Neural crest cell (in vitro differentiated cells): ENCODE measurements at regions not wholly inside any gene's neighbourhood (a gene's known extent, or its start where the extent isn't known, plus 50 kb on each side); places are given as distances from the start of the nearest gene placed in this dataset.

Experiments
- DNase-seq: peaks from one replicate; pipeline ENCODE4 v3.0.0; 2021; ENCODE audit warnings: low read depth, mixed read lengths, low spot score
- H3K27ac Mint-ChIP-seq: one replicate; pipeline ENCODE4 v1.8.0; 2021; ENCODE audit warnings: mild to moderate bottlenecking, mixed read lengths; ENCODE audit not compliant: unreplicated experiment
- H3K27me3 Mint-ChIP-seq: 2 replicates; pipeline ENCODE4 v1.8.0; 2021; ENCODE audit warnings: low read depth, mild to moderate bottlenecking, mixed read lengths
- H3K36me3 Mint-ChIP-seq: 2 replicates; pipeline ENCODE4 v1.8.0; 2021; ENCODE audit warnings: low read depth, mild to moderate bottlenecking, mixed read lengths
- H3K4me1 Mint-ChIP-seq: 2 replicates; pipeline ENCODE4 v1.8.0; 2021; ENCODE audit warnings: mixed read lengths
- H3K4me3 Mint-ChIP-seq: one replicate; pipeline ENCODE4 v1.8.0; 2021; ENCODE audit warnings: mild to moderate bottlenecking, mixed read lengths
- H3K9me3 Mint-ChIP-seq: 2 replicates; pipeline ENCODE4 v1.8.0; 2021; ENCODE audit warnings: mixed read lengths
- CTCF ChIP-seq: fragments of 200-600 bp; sonication (generic); conservative IDR thresholded peaks from 2 replicates; pipeline ENCODE4 v1.5.0; 2021; ENCODE audit warnings: antibody characterized with exemption, mild to moderate bottlenecking

- Mint-ChIP-seq H3K36me3 (no peaks in the 10 kb centered on the region), H3K4me1 (peaks cover 35% of the 10 kb centered on the region), H3K27ac (no peak overlapping the region), H3K4me3 (no peak overlapping the region), H3K9me3 (no peaks in the 10 kb centered on the region), H3K27me3 (no peaks in the 10 kb centered on the region)
- TF ChIP-seq CTCF = no peak
- DNase-seq = no peak
These were observed 77.2 kb downstream of the ARL6IP4 start for GRCh38 chr12:123057513-123058265.

- no peak for DNase-seq
- no peak overlapping the region for H3K4me3 Mint-ChIP-seq
- peaks cover 28% of the 10 kb centered on the region for H3K4me1 Mint-ChIP-seq
- H3K9me3 Mint-ChIP-seq = no peaks in the 10 kb centered on the region
- H3K27ac Mint-ChIP-seq = no peak overlapping the region
- H3K36me3 Mint-ChIP-seq = no peaks in the 10 kb centered on the region
- no peak for TF ChIP-seq CTCF
- no peaks in the 10 kb centered on the region for H3K27me3 Mint-ChIP-seq
These were observed 76.2 kb downstream of the ARL6IP4 start for GRCh38 chr12:123056709-123057108.

GRCh38 chr12:123056053-123056452 is 75.6 kb downstream of the ARL6IP4 start:
- H3K4me1 Mint-ChIP-seq = peaks cover 22% of the 10 kb centered on the region
- H3K4me3 Mint-ChIP-seq = no peak overlapping the region
- no peak overlapping the region for H3K27ac Mint-ChIP-seq
- no peak for TF ChIP-seq CTCF
- DNase-seq = no peak
- H3K36me3 Mint-ChIP-seq = no peaks in the 10 kb centered on the region
- H3K9me3 Mint-ChIP-seq = no peaks in the 10 kb centered on the region
- H3K27me3 Mint-ChIP-seq = no peaks in the 10 kb centered on the region

GRCh38 chr12:123055281-123055766 is 74.8 kb downstream of the ARL6IP4 start:
- peak overlapping the region; percentile 36 for H3K27ac Mint-ChIP-seq
- H3K4me3 Mint-ChIP-seq = no peak overlapping the region
- H3K9me3 Mint-ChIP-seq = no peaks in the 10 kb centered on the region
- no peak for DNase-seq
- no peak for TF ChIP-seq CTCF
- H3K4me1 Mint-ChIP-seq = peaks cover 24% of the 10 kb centered on the region
- no peaks in the 10 kb centered on the region for H3K36me3 Mint-ChIP-seq
- H3K27me3 Mint-ChIP-seq = no peaks in the 10 kb centered on the region

GRCh38 chr12:123054371-123054770 is 73.9 kb downstream of the ARL6IP4 start:
- Mint-ChIP-seq H3K4me1 (peaks cover 23% of the 10 kb centered on the region), H3K36me3 (no peaks in the 10 kb centered on the region), H3K9me3 (no peaks in the 10 kb centered on the region), H3K4me3 (no peak overlapping the region), H3K27ac (no peak overlapping the region), H3K27me3 (no peaks in the 10 kb centered on the region)
- no peak for TF ChIP-seq CTCF
- DNase-seq = no peak
